ENCODE measurements at regions not wholly inside any gene's neighbourhood (a gene's known extent, or its start where the extent isn't known, plus 50 kb on each side); places are given as distances from the start of the nearest gene placed in this dataset.

DNA sequence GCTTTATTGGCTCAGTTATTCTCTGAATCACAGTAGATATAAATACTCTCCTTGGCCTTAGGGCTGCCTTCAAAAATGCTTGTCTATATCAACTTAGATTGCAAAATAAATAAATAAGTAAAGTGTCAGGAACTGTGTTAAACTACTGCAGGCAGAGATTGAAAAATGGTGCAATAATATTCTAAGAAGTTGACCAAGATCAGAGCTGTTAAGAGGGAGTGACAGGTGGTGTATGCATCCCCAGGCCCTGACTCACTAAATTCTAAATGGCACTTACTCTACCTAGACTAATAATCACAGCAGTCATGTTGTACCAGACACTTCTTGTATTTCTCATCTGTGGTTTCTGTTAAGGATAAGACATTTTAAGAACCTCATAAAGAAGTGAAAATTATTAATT is 235.1 kb upstream of the SPOCK3 start:
- no peak overlapping the region for H3K4me3 ChIP-seq
- TF ChIP-seq, protein P1, sequence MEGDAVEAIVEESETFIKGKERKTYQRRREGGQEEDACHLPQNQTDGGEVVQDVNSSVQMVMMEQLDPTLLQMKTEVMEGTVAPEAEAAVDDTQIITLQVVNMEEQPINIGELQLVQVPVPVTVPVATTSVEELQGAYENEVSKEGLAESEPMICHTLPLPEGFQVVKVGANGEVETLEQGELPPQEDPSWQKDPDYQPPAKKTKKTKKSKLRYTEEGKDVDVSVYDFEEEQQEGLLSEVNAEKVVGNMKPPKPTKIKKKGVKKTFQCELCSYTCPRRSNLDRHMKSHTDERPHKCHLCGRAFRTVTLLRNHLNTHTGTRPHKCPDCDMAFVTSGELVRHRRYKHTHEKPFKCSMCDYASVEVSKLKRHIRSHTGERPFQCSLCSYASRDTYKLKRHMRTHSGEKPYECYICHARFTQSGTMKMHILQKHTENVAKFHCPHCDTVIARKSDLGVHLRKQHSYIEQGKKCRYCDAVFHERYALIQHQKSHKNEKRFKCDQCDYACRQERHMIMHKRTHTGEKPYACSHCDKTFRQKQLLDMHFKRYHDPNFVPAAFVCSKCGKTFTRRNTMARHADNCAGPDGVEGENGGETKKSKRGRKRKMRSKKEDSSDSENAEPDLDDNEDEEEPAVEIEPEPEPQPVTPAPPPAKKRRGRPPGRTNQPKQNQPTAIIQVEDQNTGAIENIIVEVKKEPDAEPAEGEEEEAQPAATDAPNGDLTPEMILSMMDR (IDR thresholded peaks at IDR 0.05) = no peak
- no peak overlapping the region for H3K27ac ChIP-seq
- DNase-seq (ENCODE audit: low spot score) = no peak

DNA sequence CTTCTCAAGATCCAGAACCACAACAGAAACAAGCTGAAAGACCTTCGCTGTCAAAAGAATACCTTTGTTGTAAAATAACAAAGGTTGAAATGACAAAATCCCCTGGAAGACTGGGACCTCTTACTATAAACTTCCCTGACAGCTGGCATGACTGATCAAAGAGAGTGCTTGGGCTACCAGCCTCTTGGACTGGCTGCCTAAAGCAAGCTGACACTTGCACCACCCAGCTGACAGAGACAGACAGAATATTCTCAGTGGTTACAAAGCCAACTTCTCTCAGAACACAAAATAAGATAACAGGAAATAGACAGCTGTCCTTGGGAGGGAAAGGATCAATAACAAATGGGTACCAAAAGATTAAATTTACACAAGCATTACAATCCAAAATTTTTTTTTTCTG is 241.7 kb upstream of the SPOCK3 start:
- TF ChIP-seq, protein P1 (IDR thresholded peaks at IDR 0.05) = no peak
- DNase-seq (ENCODE audit: low spot score) = no peak
- no peak overlapping the region for H3K4me3 ChIP-seq
- H3K27ac ChIP-seq = no peak overlapping the region

DNA sequence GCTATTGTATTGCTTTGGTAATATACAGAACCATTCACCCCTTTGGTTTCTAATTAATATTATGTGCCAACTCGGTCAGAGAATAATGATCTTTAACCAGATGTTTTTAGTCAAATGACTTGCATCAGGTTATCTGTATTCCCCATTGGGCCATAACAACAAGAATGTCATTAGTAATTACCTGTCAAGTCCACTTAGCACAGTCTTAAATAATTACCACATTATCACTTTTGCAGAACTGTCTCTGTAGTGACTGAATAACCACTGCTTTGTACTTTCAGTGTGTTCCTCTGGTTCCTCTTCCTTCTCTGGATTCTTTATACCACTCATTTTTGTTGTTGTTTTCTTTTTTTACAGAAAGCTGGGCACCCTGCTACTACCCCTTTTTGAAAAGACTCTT is 257.7 kb upstream of the SPOCK3 start:
- DNase-seq (ENCODE audit: low spot score) = no peak
- Histone ChIP-seq H3K4me3 (no peak overlapping the region), H3K27ac (no peak overlapping the region)
- TF ChIP-seq, protein P1 (IDR thresholded peaks at IDR 0.05) = no peak

DNA sequence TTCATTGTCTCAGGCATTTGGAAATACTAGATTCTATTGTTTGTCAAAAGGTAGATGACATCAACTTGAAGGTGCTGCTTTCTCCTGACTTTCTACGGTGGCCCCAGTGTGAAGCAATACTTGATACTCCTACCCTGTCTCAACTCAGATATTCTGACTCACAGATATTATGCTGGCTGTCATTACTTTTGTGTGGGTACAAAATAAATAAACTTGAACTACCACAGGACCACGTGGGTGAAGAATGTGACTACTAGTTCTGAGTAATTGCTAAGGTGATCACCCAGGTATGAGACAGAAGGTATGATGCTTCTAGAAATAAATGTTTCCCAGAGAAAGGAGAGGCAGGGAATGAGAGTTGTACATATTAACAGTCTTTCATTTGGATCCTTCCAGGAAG is 275.3 kb upstream of the SPOCK3 start:
- Histone ChIP-seq H3K4me3 (no peak overlapping the region), H3K27ac (no peak overlapping the region)
- TF ChIP-seq, protein P1 (IDR thresholded peaks at IDR 0.05) = no peak
- no peak for DNase-seq (ENCODE audit: low spot score)

DNA sequence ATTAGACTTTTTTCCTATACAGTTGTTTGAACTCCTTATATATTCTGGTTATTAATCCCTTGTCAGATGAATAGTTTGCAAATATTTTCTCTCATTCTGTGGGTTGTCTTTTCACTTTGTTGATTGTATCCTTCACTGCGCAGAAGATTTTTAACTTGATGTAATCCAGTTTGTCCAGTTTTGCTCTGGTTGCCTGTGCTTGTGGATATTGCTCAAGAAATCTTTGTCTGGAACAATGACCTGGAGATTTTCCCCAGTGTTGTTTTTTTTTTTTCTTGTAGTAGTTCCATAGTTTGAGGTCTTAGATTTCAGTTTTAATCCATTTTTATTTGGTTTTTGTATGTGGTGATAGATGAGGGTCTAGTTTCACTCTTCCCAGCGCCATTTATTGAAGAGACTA is 289.8 kb upstream of the SPOCK3 start:
- no peak for DNase-seq (ENCODE audit: low spot score)
- H3K4me3 ChIP-seq = no peak overlapping the region
- TF ChIP-seq, protein P1 (IDR thresholded peaks at IDR 0.05) = no peak
- H3K27ac ChIP-seq = no peak overlapping the region

DNA sequence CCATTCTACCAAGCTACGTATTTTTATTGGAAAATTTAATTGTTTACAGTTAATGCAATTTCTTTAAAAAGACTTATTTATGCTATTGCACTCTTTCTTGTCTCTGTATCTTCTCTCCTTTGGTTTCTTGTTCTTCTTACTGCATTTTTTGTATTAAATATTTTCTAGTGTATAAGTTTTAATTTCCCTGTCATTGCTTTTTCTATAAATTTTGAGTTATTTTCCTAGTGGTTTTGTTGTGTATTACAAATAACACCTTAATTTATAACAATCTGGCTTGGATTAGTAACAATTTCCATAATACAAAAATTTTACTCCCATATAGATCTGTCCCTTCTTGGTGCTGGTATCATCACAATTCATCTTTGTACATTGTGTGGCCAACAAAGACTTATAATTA is 303.5 kb upstream of the SPOCK3 start:
- DNase-seq (ENCODE audit: low spot score) = no peak
- H3K27ac ChIP-seq = no peak overlapping the region
- TF ChIP-seq, protein P1 (IDR thresholded peaks at IDR 0.05) = no peak
- no peak overlapping the region for H3K4me3 ChIP-seq

DNA sequence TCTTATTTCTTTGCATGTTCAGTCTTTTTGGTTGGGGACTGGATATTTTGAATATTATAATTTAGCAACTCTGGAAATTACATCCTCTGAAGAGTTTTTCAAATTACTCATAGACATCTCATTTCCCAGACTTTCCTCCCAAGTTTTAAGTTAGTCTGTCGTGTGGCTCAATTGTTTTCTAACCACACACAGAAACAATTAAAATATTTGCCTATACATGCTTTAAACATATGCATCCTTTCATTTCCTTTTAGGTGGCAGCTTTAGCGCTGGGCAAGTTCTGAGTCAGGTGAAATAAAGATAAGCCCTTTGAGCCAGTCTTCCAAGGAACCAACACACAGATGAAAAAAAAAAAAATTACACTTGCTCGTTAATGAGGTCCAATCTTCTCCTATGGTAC is 307.0 kb upstream of the SPOCK3 start:
- DNase-seq (ENCODE audit: low spot score) = no peak
- Histone ChIP-seq H3K27ac (no peak overlapping the region), H3K4me3 (no peak overlapping the region)
- TF ChIP-seq, protein P1 (IDR thresholded peaks at IDR 0.05) = no peak

Measured in coronary artery (tissue), 2 donors.